Progenitor cell of endocrine pancreas (in vitro differentiated cells): ENCODE measurements at regions not wholly inside any gene's neighbourhood (a gene's known extent, or its start where the extent isn't known, plus 50 kb on each side); places are given as distances from the start of the nearest gene placed in this dataset.

Source experiments
- DNase-seq: peaks from one replicate; pipeline ENCODE4 v3.0.0; 2021; ENCODE audit warnings: low spot score; ENCODE audit not compliant: unreplicated experiment
- H3K27ac Mint-ChIP-seq: 2 replicates; pipeline ENCODE4 v1.8.0; 2021; ENCODE audit warnings: mild to moderate bottlenecking, moderate library complexity, mixed read lengths
- H3K27me3 Mint-ChIP-seq: 2 replicates; pipeline ENCODE4 v1.8.0; 2021; ENCODE audit warnings: mixed read lengths
- H3K36me3 Mint-ChIP-seq: 2 replicates; pipeline ENCODE4 v1.8.0; 2022; ENCODE audit warnings: mixed read lengths; ENCODE audit not compliant: insufficient read depth
- H3K4me1 Mint-ChIP-seq: 2 replicates; pipeline ENCODE4 v1.8.0; 2021; ENCODE audit warnings: low read depth, mixed read lengths
- H3K4me3 Mint-ChIP-seq: 2 replicates; pipeline ENCODE4 v1.8.0; 2021; ENCODE audit warnings: low read depth, mild to moderate bottlenecking, moderate library complexity, mixed read lengths
- H3K9me3 Mint-ChIP-seq: 2 replicates; pipeline ENCODE4 v1.8.0; 2021; ENCODE audit warnings: low read depth, mixed read lengths
- TF ChIP-seq, protein P1 (sequence below): fragments of 200-600 bp; sonication (generic); IDR thresholded peaks from one replicate; pipeline ENCODE4 v1.5.0; 2021; ENCODE audit warnings: antibody characterized with exemption, mild to moderate bottlenecking; ENCODE audit not compliant: unreplicated experiment

DNA sequence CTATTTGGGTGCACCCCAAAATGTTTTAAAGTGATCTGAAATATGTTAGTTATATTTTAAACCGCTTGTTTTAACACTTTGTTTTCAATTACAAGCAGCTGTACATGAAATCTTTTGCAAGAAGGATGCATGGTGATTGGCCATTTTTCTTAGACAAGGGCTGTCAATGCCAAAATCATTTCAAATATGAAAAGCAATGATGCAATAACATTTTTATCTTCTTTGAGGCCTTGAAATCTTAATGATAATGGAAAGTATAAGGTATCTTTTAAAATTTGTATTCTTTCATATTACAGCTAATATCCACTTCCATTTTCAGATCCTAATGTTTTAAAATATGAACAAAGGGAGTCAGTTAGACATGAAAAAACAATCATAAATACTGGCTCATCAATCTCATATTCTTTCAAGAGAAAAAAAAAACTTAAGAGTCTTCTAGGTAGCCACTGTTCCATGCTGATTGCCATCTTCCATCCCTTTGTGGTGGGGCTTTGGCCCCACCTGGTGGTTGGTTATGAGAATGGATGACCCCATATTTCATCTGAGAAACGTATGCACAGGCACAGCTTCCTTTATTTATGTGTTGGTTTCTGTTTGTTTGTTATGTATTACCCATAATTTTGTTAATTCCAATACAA lies 330.3 kb upstream of the MIR17HG start:
- Mint-ChIP-seq H3K4me3 (no peak overlapping the region), H3K4me1 (no peaks in the 10 kb centered on the region), H3K27me3 (no peaks in the 10 kb centered on the region), H3K36me3 (no peaks in the 10 kb centered on the region), H3K27ac (no peak overlapping the region), H3K9me3 (no peaks in the 10 kb centered on the region)
- TF ChIP-seq, protein P1, sequence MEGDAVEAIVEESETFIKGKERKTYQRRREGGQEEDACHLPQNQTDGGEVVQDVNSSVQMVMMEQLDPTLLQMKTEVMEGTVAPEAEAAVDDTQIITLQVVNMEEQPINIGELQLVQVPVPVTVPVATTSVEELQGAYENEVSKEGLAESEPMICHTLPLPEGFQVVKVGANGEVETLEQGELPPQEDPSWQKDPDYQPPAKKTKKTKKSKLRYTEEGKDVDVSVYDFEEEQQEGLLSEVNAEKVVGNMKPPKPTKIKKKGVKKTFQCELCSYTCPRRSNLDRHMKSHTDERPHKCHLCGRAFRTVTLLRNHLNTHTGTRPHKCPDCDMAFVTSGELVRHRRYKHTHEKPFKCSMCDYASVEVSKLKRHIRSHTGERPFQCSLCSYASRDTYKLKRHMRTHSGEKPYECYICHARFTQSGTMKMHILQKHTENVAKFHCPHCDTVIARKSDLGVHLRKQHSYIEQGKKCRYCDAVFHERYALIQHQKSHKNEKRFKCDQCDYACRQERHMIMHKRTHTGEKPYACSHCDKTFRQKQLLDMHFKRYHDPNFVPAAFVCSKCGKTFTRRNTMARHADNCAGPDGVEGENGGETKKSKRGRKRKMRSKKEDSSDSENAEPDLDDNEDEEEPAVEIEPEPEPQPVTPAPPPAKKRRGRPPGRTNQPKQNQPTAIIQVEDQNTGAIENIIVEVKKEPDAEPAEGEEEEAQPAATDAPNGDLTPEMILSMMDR, result peak; percentile 88
- peak; percentile 20 for DNase-seq

DNA sequence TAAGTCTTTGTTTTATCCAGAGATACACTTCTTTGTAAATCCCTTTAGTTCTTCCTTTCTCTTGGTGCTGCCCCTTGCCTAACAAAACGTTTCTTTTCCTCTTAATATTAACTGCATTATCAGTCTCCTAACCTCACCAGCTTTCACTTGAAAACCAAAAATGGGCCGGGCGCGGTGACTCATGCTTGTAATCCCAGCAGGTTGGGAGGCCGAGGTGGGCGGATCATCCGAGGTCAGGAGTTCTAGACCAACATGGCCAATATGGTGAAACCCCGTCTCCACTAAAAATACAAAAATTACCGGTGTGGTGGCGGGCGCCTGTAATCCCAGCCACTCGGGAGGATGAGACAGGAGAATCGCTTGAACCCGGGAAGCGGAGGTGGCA lies 329.8 kb upstream of the MIR17HG start:
- no peak overlapping the region for H3K27ac Mint-ChIP-seq
- H3K27me3 Mint-ChIP-seq, result no peaks in the 10 kb centered on the region
- no peaks in the 10 kb centered on the region for H3K9me3 Mint-ChIP-seq
- H3K4me3 Mint-ChIP-seq, result no peak overlapping the region
- peaks cover 1% of the 10 kb centered on the region for H3K4me1 Mint-ChIP-seq
- TF ChIP-seq, protein P1, result no peak
- no peaks in the 10 kb centered on the region for H3K36me3 Mint-ChIP-seq
- DNase-seq, result no peak

DNA sequence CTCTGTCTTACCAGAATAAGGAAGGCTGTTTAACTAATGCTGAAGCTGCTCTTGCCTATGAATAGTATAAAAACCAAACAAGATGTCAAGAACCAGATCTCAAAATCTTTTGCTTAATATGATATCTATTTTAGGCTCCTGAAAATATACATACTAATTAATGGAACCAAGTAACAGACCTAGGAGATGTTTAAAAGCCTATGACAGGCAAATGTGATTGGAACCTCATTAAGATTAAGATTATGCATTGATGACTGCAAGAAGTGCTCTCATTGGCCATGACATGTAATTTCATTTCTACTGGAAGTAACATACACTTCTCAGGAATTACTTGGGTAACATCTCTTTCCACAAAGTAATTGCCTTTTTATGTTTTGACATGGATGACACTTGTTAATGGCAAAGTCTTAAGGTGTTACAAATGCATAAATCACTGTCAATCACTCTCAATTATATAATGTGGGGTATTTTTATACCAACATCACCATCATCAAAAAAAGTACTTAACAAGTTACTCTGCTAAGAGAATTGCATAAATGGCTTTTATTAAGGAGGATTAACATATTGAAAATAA lies 326.9 kb upstream of the MIR17HG start:
- H3K27ac Mint-ChIP-seq, result no peak overlapping the region
- TF ChIP-seq, protein P1, result no peak
- no peak for DNase-seq
- no peak overlapping the region for H3K4me3 Mint-ChIP-seq
- no peaks in the 10 kb centered on the region for H3K36me3 Mint-ChIP-seq
- peaks cover 12% of the 10 kb centered on the region for H3K4me1 Mint-ChIP-seq
- no peaks in the 10 kb centered on the region for H3K27me3 Mint-ChIP-seq
- no peaks in the 10 kb centered on the region for H3K9me3 Mint-ChIP-seq

DNA sequence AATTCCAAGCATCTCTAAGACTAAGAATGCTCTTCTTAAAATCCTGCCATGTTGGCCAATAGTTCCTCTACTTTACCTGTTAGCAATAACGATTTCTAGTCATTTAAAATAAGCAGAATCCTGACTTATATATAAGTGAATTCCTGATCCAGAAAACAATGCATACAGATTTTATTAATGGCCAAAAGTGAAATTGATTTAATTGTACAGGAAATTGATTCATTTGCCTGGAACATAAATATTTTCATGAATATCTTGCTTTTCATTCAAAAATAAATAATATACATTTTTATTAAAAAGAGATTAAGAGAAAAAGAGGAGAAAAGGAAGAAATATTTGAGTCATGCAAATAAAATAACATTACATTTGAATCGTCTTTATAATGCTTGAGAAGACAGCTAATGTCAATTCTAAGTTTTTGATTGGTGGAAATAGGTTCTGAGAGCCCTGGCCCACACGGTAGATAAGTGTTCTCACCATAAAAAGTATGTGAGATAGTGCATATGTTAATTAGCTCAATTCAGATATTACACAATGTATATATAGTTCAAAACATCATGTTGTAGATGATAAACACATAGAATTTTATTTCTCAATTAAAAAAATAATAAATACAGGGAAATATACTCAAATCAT lies 323.2 kb upstream of the MIR17HG start:
- DNase-seq, result no peak
- no peak overlapping the region for H3K27ac Mint-ChIP-seq
- H3K27me3 Mint-ChIP-seq, result no peaks in the 10 kb centered on the region
- H3K4me3 Mint-ChIP-seq, result no peak overlapping the region
- TF ChIP-seq, protein P1, result no peak
- no peaks in the 10 kb centered on the region for H3K9me3 Mint-ChIP-seq
- H3K4me1 Mint-ChIP-seq, result peaks cover 12% of the 10 kb centered on the region
- H3K36me3 Mint-ChIP-seq, result no peaks in the 10 kb centered on the region

DNA sequence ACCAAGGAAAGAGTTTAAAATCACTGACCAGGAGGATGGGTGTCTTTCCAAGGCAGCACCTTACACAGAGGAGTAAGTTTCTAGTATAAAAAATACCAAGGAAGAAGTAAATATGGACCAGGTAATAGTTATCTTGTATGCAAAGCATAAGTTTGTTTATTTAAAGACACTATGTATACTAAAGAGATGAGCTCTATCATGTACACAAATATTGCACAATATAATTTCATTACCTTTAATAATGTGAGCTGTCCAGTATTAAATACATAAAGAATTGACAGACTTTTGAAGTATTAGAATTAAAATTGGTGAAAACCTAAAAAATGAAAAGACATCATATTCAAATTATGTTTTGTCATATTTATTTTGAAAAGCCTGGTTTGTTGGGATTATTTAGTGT lies 322.0 kb upstream of the MIR17HG start:
- Mint-ChIP-seq H3K27ac (peak overlapping the region; percentile 71), H3K27me3 (no peaks in the 10 kb centered on the region), H3K9me3 (no peaks in the 10 kb centered on the region), H3K4me1 (peaks cover 22% of the 10 kb centered on the region), H3K36me3 (no peaks in the 10 kb centered on the region), H3K4me3 (no peak overlapping the region)
- no peak for DNase-seq
- TF ChIP-seq, protein P1, result no peak
